H1 (cell line): ENCODE measurements at regions not wholly inside any gene's neighbourhood (a gene's known extent, or its start where the extent isn't known, plus 50 kb on each side); places are given as distances from the start of the nearest gene placed in this dataset.

Experiments used
- CTCF ChIA-PET: fragments of 300-600 bp; sonication (Branson Sonifier 250); formaldehyde crosslinking; loops from one replicate; lab custom pipeline; 2021; ENCODE audit not compliant: partially characterized antibody; lab: Charles Lee
- POLR2A ChIA-PET: fragments of 300-600 bp; sonication (Branson Sonifier 250); formaldehyde crosslinking; loops from one replicate; lab custom pipeline; 2021; ENCODE audit warnings: inconsistent platforms; ENCODE audit not compliant: partially characterized antibody; lab: Charles Lee
- DNase-seq, 2 experiments: peaks; one replicate each; pipeline versions ENCODE4 v3.0.0 to v3.0.0-alpha.2; 2010 to 2022; ENCODE audit warnings: low spot score in 2 of 2, low read depth in 1 of 2, mixed read lengths in 1 of 2
- FAIRE-seq: peaks from 2 replicates; lab custom pipeline; 2011; peaks lifted over from hg19 to GRCh38; lab: Jason Lieb, UNC
- H2AFZ ChIP-seq: 2 replicates; pipeline ENCODE4 v1.8.1; 2012; ENCODE audit warnings: low read length, inconsistent platforms
- H2AK5ac ChIP-seq: 2 replicates; pipeline ENCODE4 v1.6.1; 2013; ENCODE audit warnings: low read depth, low read length
- H2BK120ac ChIP-seq: replicated peaks from 2 replicates; pipeline ENCODE3; 2013; ENCODE audit warnings: low read depth, low read length, inconsistent platforms
- H2BK12ac ChIP-seq: 2 replicates; pipeline ENCODE4 v1.6.1; 2013; ENCODE audit warnings: low read depth, low read length
- H2BK15ac ChIP-seq: 2 replicates; pipeline ENCODE4 v1.6.1; 2013; ENCODE audit warnings: low read length
- H2BK20ac ChIP-seq: 2 replicates; pipeline ENCODE4 v1.6.1; 2013; ENCODE audit warnings: low read length
- H2BK5ac ChIP-seq: 2 replicates; pipeline ENCODE4 v1.6.1; 2013; ENCODE audit warnings: low read depth, low read length
- H3K14ac ChIP-seq: 2 replicates; pipeline ENCODE4 v1.6.1; 2013; ENCODE audit warnings: inconsistent platforms; ENCODE audit not compliant: insufficient read length
- H3K18ac ChIP-seq: 2 replicates; pipeline ENCODE4 v1.6.1; 2013; ENCODE audit warnings: low read length; ENCODE audit errors: extremely low read depth
- H3K23ac ChIP-seq: 2 replicates; pipeline ENCODE4 v1.6.1; 2013; ENCODE audit warnings: inconsistent platforms; ENCODE audit not compliant: insufficient read length
- H3K23me2 ChIP-seq: 2 replicates; pipeline ENCODE4 v1.6.1; 2013; ENCODE audit warnings: low read depth, low read length
- H3K27ac ChIP-seq: 2 replicates; pipeline ENCODE4 v1.6.1; 2011; ENCODE audit warnings: low read depth, low read length, inconsistent platforms
- H3K27me3 ChIP-seq, 4 experiments: replicated peaks in 1 of 4; 1 replicate in 1 of 4; 2 replicates in 3 of 4; pipeline versions ENCODE4 v1.6.1 to v1.8.1; 2011 to 2013; ENCODE audit warnings: low read length in 3 of 4, mild to moderate bottlenecking in 3 of 4, inconsistent platforms in 2 of 4, mixed read lengths in 2 of 4, moderate library complexity in 1 of 4; ENCODE audit not compliant: control insufficient read depth in 3 of 4, insufficient read depth in 3 of 4; ENCODE audit errors: extremely low read depth in 1 of 4
- H3K36me3 ChIP-seq, 4 experiments: 2 replicates each; pipeline versions ENCODE4 v1.6.1 to v1.8.1; 2011 to 2013; ENCODE audit warnings: mild to moderate bottlenecking in 4 of 4, low read length in 3 of 4, moderate library complexity in 2 of 4, control low read depth in 1 of 4, inconsistent platforms in 1 of 4; ENCODE audit not compliant: insufficient read depth in 4 of 4, control insufficient read depth in 2 of 4
- H3K4ac ChIP-seq: replicated peaks from 2 replicates; pipeline ENCODE3; 2013; ENCODE audit warnings: low read length, low read depth, mixed read lengths, inconsistent platforms; ENCODE audit not compliant: insufficient read length
- H3K4me1 ChIP-seq, 4 experiments: replicated peaks in 1 of 4; 1 replicate in 1 of 4; 2 replicates in 3 of 4; pipeline versions ENCODE4 v1.6.1 to v1.8.1; 2011 to 2013; ENCODE audit warnings: low read length in 3 of 4, inconsistent platforms in 2 of 4, mixed read lengths in 1 of 4; ENCODE audit not compliant: insufficient read depth in 4 of 4, control insufficient read depth in 3 of 4
- H3K4me2 ChIP-seq, 2 experiments: 2 replicates each; pipeline versions ENCODE4 v1.6.1 to v1.8.1; 2011 to 2013; ENCODE audit warnings: low read depth in 2 of 2, low read length in 2 of 2, control low read depth in 1 of 2, inconsistent platforms in 1 of 2, mild to moderate bottlenecking in 1 of 2; ENCODE audit not compliant: insufficient read depth in 1 of 2
- H3K4me3 ChIP-seq, 4 experiments: fragments of 200-600, 300-600 bp in 1 of 4; sonication (generic), shearing (Covaris generic), sonication (Bioruptor Twin) in 1 of 4; 2 replicates each; pipeline versions ENCODE4 v1.5.1 to v1.8.1; 2011 to 2016; ENCODE audit warnings: low read length in 4 of 4, low read depth in 3 of 4, control low read depth in 2 of 4, inconsistent platforms in 2 of 4, mild to moderate bottlenecking in 2 of 4, mixed read lengths in 1 of 4, moderate library complexity in 1 of 4; ENCODE audit not compliant: insufficient read depth in 2 of 4; ENCODE audit errors: extremely low read depth in 1 of 4
- H3K56ac ChIP-seq: replicated peaks from 2 replicates; pipeline ENCODE3; 2013; ENCODE audit warnings: low read depth, mild to moderate bottlenecking, mixed read lengths, low read length, inconsistent platforms; ENCODE audit not compliant: insufficient read length
- H3K79me1 ChIP-seq: 2 replicates; pipeline ENCODE4 v1.6.1; 2013; ENCODE audit warnings: low read depth, low read length, control low read depth
- H3K79me2 ChIP-seq, 2 experiments: 2 replicates each; pipeline versions ENCODE4 v1.6.1 to v1.8.1; 2012 to 2013; ENCODE audit warnings: low read length in 2 of 2, mild to moderate bottlenecking in 2 of 2, inconsistent platforms in 1 of 2; ENCODE audit not compliant: insufficient read depth in 2 of 2, control insufficient read depth in 1 of 2
- H3K9ac ChIP-seq, 4 experiments: replicated peaks in 1 of 4; 1 replicate in 1 of 4; 2 replicates in 3 of 4; pipeline versions ENCODE4 v1.6.1 to v1.8.1; 2011 to 2013; ENCODE audit warnings: low read depth in 3 of 4, low read length in 3 of 4, control low read depth in 2 of 4, mild to moderate bottlenecking in 2 of 4, moderate library complexity in 2 of 4, inconsistent platforms in 1 of 4; ENCODE audit errors: extremely low read depth in 1 of 4
- H3K9me3 ChIP-seq, 2 experiments: 2 replicates each; pipeline versions ENCODE4 v1.6.1 to v1.8.1; 2012 to 2013; ENCODE audit warnings: mild to moderate bottlenecking in 2 of 2, moderate library complexity in 2 of 2, control low read depth in 1 of 2, inconsistent platforms in 1 of 2, low read depth in 1 of 2, low read length in 1 of 2, mixed read lengths in 1 of 2; ENCODE audit not compliant: insufficient read depth in 2 of 2
- H4K20me1 ChIP-seq, 2 experiments: replicated peaks in 1 of 2; 2 replicates each; pipeline versions ENCODE3 to v1.8.1; 2011 to 2013; ENCODE audit warnings: inconsistent platforms in 2 of 2, low read length in 2 of 2, mild to moderate bottlenecking in 1 of 2; ENCODE audit not compliant: insufficient read depth in 2 of 2, control insufficient read depth in 1 of 2
- H4K5ac ChIP-seq: 2 replicates; pipeline ENCODE4 v1.6.1; 2013; ENCODE audit warnings: low read length, low read depth, mixed read lengths, inconsistent platforms; ENCODE audit not compliant: insufficient read length
- H4K8ac ChIP-seq: 2 replicates; pipeline ENCODE4 v1.8.0; 2013; ENCODE audit warnings: mild to moderate bottlenecking, moderate library complexity, low read length, inconsistent platforms; ENCODE audit not compliant: insufficient read depth; ENCODE audit errors: extremely low read depth
- H4K91ac ChIP-seq: replicated peaks from 2 replicates; pipeline ENCODE3; 2013; ENCODE audit warnings: low read length, mixed read lengths, inconsistent platforms; ENCODE audit not compliant: insufficient read length
- CEBPB ChIP-seq: IDR thresholded peaks from 2 replicates; pipeline ENCODE4 v1.6.1; 2012; ENCODE audit warnings: low read depth, low read length
- KDM1A ChIP-seq: fragments of 200-600, 300-600 bp; sonication (generic); IDR thresholded peaks from 2 replicates; pipeline ENCODE4 v1.7.1; 2016; ENCODE audit warnings: mild to moderate bottlenecking, low read length, borderline replicate concordance
- TAF7 ChIP-seq: optimal IDR thresholded peaks from 2 replicates; pipeline ENCODE3; 2011; ENCODE audit warnings: low read depth, mild to moderate bottlenecking, inconsistent platforms, low read length, moderate library complexity, borderline replicate concordance
- WGBS, 2 experiments: shearing (Covaris generic) in 1 of 2; methylation state at CpG; one replicate each; pipeline versions ENCODE4 v1.1.6 to v1.1.7; 2013 to 2015; ENCODE audit warnings: low lambda C conversion rate in 2 of 2, mixed read lengths in 2 of 2, inconsistent platforms in 1 of 2, low coverage in 1 of 2, missing lambda C conversion rate in 1 of 2; ENCODE audit not compliant: insufficient replicate concordance in 2 of 2, insufficient coverage in 1 of 2, insufficient read length in 1 of 2; ENCODE audit errors: extremely low coverage in 1 of 2, missing lambda C conversion rate in 1 of 2; 5-methylcytosine and 5-hydroxymethylcytosine counted together

DNA sequence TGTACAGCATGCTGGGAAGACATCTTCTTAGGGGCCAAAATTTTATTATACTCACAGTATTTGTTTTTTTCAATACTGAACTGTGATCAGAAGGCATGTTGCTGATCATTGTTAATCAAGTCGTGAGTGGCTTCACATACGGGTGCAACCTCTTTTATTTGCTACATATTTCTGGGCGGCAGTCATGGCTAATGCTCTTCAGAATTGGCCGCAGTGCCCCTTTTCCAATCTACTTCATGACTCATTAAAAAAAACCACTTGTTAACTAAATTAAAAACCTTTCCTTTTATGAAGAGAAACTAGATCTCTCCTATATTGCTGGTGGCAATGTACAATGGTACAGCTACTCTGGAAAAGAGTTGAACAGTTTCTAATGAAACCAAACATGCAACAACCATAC lies 101.5 kb upstream of the C1GALT1C1 start:
- Histone ChIP-seq H3K9ac (no peak overlapping the region), H3K4ac (no peak overlapping the region), H3K79me1 (no peaks in the 10 kb centered on the region), H3K79me2 (no peaks in the 10 kb centered on the region), H3K9me3 (no peaks in the 10 kb centered on the region; a peak in 1 of 4 replicates), H2BK15ac (no peak overlapping the region), H4K8ac (no peak overlapping the region), H4K5ac (no peak overlapping the region), H3K36me3 (no peaks in the 10 kb centered on the region), H3K14ac (no peak overlapping the region), H4K91ac (no peak overlapping the region), H2BK20ac (no peak overlapping the region), H3K4me2 (no peak overlapping the region), H3K56ac (no peak overlapping the region), H3K4me1 (no peaks in the 10 kb centered on the region), H2AK5ac (no peak overlapping the region), H3K27ac (no peak overlapping the region), H3K18ac (no peak overlapping the region), H3K23ac (no peak overlapping the region), H2BK120ac (no peak overlapping the region), H3K27me3 (no peaks in the 10 kb centered on the region), H4K20me1 (no peaks in the 10 kb centered on the region), H2AFZ (no peak overlapping the region), H2BK12ac (no peak overlapping the region), H3K4me3 (no peak overlapping the region), H2BK5ac (no peak overlapping the region), H3K23me2 (no peaks in the 10 kb centered on the region)
- 65% methylated on average over 4 of the region's 4 CpGs; no CpG with 5 or more reads in 1 of the 2 experiments for WGBS, 2 experiments
- no peak for TF ChIP-seq TAF7
- TF ChIP-seq CEBPB, result no peak
- TF ChIP-seq KDM1A, result no peak
- POLR2A ChIA-PET, result no interaction called here
- FAIRE-seq (no peak), DNase-seq (no peak)
- CTCF ChIA-PET, result no interaction called here
